ENCODE measurements at regions not wholly inside any gene's neighbourhood (a gene's known extent, or its start where the extent isn't known, plus 50 kb on each side); places are given as distances from the start of the nearest gene placed in this dataset.

DNA sequence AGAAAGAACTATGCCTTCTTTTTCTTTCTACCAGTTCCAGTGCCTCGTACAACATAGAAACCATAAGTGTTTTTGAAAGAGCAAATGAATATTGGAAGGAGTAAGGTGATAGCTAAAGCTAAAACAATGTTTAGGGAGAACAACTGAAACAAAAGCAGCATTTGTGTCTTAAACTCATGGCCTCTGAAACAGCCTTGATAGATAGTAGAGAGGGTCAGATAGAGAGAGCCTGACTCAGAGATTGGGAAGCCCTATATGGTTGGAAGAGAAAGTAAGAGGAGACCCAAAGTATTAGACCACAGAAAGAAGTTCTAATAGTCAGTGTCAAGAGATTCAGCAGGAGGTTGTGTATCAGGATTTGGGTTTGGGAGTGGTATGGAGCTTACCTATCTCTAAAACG is 79.6 kb upstream of the IFNG-AS1 start:
- no peak for DNase-seq (ENCODE audit: low spot score)

DNA sequence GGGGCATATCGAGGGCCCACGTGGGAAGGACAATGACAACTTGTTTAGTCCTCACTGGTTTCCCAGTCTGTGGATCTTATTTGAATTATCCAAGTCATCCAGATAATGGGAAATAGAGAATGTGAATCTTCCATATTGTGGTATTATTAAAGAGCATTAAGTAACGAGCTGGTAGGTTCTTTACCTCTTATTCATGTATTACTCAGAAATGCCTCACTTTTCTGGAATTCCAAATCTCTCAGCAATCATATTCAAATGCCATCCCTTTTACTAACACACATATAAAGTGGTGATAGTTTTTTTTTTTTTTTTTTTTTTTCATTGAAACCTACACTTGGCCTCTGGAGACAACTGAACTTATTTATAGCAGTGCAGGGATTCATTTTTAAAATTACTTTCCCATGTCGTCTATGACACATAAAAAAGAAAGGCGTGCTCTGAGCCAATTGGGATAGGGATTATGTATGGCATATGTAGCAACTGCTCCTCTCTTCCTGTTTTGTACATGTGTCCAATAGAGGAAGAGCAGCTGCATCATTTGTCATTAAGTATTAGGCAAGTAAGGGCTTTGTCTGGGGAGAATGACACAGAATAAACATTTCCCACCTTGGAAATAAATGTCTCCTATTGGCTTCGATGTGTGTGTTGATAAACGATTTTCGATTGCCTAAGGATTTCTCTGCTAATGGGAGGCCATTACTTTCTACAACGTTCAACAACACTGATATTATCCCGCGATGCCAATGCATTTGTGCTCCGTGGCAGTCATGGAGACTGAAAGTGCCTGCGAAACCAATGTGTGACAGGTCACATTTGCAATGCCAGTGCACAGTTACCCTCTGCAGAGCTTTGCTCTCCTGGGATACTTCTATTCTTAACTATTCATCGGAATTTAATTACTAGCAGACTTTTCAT is 78.6 kb upstream of the IFNG-AS1 start:
- DNase-seq (ENCODE audit: low spot score) = no peak

DNA sequence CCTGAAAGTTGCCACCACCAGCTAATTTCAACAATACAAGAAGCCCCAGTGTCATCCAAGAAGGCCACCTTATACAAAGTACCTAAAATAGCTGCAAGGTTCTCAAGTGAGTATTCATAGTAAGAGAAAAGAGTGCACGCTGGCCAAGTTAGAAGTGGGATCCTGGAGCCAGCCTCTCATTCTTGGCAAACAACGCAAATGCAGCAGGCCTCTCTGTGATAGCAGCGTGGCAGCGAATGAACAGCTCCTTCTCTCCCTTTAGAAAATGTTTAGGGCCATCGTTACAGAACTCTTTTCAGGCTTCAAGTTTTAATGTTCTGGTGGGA is 78.0 kb upstream of the IFNG-AS1 start:
- no peak for DNase-seq (ENCODE audit: low spot score)

DNA sequence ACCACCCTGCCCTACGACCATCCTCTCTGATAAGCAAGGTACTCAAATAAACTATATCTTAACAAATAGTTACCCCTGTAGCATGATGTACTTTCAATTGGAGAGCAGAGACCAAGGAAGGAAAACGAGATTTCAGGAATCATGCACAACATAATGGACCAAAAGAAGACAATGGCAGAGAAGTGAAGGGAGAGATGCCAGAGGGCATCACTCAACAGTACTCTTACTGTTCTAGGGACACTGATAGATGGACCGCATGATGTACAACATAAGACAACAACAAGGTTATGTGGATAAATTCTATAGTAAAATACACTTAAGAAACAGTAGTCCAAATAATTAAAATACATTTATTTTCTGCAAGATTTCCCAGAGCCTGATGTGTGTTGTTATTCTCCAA is 77.5 kb upstream of the IFNG-AS1 start:
- DNase-seq (ENCODE audit: low spot score) = no peak

DNA sequence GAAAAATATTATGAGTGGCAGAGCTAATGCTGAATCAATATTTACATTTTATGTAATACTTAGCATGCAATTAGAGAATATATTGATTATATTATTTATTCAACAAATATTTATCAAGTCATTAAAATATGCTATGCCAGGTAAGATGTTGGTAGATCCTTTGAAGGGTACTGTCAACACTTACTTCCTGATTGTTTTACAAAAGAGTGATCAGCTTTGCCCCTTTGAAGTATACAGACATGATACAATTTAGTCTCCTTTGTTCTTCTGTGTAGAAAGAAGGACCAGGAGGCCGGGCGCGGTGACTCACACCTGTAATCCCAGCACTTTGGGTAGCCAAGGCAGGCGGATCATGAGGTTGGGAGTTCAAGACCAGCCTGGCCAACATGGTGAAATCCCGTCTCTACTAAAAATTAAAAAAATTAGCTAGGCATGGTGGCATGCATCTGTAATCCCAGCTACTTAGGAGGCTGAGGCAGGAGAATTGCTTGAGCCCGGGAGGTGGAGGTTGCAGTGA is 73.9 kb upstream of the IFNG-AS1 start:
- no peak for DNase-seq (ENCODE audit: low spot score)

DNA sequence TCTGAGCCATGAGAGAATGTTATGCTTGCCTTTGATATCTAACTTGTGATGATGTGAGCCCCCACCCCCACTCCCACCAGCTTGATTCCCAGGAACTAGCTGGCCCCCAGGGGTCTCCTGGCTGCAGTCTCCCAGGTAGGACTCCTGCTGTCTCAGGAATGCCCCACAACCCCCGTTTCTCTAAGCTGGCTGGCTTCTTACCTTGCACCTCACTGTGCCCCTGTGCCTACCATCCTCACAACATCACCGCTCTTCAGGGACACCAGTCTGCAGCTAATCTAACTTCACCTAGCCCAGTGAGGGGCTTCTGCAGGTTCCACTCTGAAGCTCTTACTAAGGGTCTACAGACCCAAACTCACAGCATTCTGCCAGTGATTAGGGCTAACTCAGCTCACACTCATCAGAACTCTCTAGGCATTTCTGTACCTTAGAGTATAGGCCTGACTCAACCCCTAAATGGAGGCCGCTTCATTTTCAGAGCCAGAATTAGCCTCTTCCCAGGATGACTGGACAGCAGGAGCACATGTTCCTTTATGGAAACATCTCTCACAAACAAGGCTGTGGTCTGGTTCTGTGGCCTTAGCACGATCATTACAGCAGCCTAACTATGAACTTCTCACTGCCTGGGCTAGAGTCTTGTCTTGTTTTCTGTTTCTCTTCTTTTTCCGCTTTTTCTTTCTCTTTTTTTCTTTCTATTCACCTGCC is 72.8 kb upstream of the IFNG-AS1 start:
- no peak for DNase-seq (ENCODE audit: low spot score)

DNA sequence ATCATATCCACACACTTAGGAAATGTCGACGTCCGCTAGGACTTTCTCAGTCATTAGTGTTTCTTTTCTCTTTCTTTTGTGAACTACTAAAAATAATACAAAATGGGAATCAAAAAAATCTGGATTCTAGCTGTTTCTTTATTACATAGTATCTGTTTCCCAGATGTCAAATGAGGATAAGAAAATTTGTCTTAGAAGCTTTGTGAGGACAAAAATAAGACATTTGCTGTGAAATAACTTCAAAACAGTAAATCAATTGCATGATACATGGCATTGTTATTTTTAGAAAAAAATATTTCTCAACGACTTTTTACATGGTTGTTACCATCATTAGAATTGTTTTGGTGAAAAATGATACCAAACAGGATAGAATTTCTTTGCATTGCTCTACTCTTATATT is 71.4 kb upstream of the IFNG-AS1 start:
- no peak for DNase-seq (ENCODE audit: low spot score)

DNA sequence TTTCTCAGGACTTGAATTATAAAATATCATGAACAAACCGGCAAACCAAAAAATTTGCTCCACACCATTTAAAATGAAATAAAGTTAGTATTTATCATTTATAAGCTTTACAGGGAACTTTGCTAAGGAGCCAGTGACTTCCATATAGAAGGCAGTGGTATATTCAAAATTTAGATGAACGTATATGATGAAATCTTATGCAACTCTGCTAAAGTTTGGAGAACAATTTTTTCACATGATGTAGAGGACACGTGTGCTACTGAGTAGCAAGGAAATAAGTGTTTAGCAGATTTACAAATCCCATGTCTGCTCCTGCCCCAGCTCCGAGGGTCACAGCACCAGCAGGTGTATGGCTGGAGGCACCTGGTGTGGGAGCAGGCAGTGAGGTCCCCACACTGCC is 70.8 kb upstream of the IFNG-AS1 start:
- DNase-seq (ENCODE audit: low spot score) = no peak

DNA sequence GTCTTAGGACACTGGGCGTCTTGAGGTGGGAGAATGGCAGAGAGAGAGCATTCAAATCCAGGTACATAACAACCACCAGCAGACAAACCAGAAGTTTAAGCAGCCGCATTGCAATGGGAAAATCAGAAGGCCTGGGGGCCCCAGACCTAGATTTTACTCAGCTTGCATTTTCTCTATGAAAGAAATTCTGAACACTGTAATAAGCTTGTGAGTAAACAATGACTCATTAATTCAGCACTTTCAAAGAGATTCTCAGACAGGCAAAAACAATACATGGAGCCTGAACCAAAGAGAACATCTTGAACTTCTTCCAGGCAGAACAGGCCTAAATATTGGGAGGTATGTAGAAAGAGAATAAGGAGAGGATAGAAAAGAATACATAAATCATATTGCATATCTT is 69.8 kb upstream of the IFNG-AS1 start:
- no peak for DNase-seq (ENCODE audit: low spot score)

DNA sequence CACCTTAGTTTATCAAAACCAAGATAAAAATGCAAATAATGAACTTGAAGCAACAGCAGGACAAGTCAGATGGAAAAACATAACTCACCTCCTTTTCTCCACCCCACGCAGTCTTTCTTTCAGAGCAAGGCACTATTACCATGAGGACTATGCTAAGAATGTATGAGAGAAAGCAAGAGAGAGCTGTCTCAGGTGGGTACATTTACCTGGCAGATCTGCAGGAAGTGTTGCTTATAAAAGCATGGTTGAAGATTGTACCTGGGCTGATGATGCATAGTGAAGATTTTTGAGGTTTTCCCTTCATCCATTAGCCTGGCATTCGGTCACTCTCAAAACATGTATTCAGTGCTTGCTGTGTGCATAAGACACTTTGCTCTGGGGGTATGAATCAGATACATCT is 68.8 kb upstream of the IFNG-AS1 start:
- no peak for DNase-seq (ENCODE audit: low spot score)

DNA sequence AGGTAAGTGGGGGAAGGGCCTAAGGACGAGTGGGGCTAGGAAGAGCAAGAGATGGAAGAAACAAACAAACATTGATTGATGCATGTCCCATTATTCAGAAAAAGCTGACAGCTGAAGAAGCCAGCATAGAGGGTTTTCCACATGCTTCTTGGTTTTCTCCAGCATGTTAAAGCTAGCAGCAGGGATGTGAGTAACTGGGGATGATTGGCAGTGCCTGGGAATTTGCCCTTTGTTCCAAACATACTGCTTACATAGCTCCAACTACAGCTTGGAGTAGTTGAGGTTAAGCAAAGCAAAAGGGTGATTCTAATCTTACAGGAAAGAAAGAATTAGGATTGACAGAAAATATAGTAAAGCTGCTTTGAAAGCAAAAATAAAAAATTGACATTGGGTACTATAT is 68.0 kb upstream of the IFNG-AS1 start:
- DNase-seq (ENCODE audit: low spot score) = no peak

DNA sequence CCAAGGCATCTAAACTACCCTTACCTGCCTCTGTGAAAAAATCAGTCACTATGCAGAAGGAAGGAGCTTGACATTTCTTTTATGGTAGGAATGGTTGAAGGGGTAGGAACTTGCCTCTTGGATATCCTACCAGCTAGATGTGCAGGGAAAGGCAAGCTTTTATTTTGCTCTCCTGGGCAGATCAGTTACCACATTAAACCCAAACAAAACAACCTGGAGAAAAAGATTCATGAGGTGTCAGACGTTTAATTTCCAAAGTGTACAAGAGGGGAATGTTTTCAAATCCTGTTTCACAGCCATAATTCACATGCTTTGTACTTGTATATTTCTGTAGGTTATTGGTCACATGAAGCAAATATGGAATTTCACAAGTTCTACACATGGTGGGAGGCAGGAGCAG is 67.0 kb upstream of the IFNG-AS1 start:
- no peak for DNase-seq (ENCODE audit: low spot score)

DNA sequence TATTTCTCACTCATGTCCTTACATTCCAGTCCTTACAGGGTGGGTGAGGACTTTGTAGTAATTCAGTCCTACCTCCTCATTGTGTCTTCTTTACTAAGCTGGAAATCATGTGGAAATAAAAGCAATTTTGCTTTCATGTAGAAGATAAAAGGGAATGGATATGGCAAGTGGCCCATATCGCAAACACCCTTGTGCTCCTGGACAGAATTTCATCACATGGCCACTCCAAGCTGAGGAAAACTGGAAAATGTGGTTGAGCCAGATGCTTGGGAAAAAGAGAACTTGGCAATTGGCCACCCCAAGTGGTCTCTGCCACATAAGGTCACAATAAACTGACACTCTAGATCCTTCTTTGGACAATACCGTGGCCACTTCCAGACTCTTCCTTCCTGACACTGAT is 64.2 kb upstream of the IFNG-AS1 start:
- DNase-seq (ENCODE audit: low spot score) = no peak

DNA sequence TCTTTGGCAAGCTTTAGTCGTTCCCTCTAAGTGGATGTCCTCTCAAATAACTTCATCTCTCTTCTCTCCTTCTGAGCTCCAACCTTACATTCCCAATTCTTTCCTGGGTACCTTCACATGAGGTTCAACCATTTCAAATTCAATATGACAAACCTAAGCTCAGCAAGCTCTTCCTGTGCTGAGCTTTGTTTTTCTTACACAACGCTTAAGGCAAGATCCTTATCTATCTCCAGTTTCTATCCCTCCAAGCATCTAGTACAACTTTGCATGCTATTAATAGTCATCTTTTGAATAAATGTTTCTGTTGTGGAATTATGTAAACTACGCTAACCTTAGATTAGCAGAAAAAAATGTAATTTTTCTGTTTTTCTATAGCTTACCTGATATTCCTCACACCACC is 63.7 kb upstream of the IFNG-AS1 start:
- DNase-seq (ENCODE audit: low spot score) = no peak

DNA sequence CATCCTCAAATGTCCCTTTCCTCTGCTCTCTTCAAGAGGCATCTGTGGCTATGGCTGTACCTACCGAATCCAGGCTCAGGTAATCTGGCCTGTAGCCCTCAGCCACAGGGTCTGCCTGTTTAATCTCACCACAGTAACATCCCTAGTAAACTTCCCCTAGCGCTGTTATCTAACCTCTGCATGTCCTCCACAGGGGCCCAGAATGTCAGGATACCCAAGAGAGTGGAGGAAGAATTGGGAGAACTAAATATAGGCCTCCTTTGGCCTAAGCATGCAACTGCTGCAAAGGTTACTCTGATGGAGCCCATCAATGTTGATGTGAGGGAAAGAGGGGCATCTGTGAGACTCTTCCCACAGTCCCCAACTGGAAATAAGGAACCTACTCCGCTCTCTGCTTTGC is 63.2 kb upstream of the IFNG-AS1 start:
- DNase-seq (ENCODE audit: low spot score) = no peak

DNA sequence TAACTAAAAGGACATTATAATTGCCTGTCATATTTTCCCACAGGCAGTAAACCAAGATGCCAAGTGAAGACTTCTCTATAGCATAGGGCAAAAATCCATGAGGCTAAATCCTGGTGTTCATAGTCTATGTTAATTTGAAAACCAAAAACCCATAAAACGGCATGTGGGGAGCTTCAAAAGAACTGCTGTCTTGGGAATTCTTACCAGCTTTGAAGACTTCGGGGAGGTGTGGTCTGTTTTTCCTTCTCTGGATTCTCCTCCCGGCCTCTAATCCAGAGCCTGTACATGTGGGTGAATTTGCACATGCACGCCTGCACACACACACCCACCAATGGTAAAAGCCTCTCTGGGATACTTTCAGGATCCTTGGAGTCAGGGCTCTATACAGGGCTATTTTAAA is 61.9 kb upstream of the IFNG-AS1 start:
- no peak for DNase-seq (ENCODE audit: low spot score)

DNA sequence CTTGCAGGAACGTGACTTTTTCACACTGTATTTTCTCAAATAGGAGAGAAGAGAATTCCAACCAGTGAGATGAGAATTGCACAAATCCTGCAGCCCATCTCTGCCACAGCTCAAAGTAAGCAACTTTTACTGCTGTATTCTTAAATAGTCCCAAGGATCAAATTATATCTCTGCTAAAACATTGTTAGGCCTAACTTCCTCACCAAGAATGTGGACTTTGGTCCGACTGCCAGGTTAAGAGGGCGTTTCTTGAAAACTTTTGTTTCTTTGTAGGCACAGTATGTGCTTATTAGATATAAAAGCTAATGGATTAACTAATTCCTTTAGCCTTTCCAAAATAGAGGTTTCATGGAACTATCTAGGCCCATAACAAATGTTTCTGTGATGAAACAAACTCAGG is 61.4 kb upstream of the IFNG-AS1 start:
- no peak for DNase-seq (ENCODE audit: low spot score)

DNA sequence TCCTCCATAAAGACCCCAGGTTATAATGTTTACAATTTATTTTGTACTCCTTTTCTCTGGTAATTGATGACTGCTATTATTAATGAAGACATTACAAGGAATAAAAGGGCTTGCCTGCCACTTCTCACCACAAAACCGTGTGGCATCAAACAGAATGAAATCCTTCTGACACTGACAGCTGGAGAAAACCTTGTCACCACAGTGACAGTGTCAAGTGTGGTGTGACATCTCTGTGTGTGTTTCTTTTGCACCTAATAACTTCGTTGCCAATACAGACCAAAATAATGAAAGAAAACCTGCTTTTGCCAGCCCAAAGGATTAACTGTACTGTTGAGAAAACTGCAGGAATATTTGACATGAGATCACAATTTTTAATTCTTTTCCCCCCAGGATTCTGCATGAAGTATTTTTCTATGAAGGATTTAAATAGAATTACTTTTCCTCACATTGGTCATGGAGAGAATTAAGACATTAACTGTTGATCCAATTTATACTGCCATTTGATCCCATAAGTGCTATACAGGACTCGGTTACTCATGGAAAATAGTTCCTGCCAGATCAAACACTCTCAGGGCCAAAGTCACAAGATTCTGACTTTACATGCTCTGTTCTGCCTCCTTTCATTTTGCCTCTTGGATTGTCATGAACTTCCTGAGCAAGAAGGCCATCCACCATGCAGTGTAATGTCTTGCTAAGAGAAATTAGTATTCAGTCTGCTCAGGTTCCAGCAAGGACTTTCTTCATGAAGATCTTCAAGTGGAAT is 60.4 kb upstream of the IFNG-AS1 start:
- no peak for DNase-seq (ENCODE audit: low spot score)

DNA sequence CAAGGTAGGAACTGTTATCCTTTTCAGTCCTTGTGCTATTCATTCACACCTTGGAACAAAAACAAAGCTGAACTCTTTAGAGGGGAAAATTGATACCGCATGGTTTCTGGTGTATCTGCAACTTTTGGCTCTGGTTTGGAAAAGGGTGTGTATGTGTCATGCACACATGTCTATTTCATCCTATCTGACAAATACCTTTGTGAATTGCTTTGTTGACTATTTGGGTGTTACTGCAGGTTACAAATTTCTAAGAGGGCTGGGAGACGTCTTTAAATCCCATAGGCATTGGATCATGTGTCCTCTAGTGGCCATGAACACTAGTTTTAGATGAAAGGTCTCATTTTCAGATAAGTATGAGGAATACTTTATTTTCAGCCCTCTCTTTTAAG is 59.9 kb upstream of the IFNG-AS1 start:
- no peak for DNase-seq (ENCODE audit: low spot score)

DNA sequence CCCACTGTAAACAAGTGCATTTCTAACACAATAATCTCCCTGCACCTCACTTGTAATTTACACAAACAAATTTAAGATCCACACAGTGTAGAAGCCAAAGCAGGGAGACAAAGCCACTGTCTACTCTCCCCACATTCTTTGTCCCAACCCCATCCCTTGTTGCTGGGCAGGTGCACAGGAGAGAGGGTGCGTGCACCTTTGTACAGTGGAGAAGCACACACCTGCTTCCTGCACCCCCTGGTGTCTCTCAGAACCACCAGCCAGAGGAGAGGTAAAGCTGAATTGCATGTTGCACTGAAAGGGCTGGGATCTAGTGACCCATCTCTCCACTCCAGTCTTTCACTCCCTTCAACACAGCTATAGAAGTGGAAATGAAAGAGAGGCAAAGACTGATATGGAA is 51.4 kb upstream of the IFNG-AS1 start:
- DNase-seq (ENCODE audit: low spot score) = no peak

Data from activated CD4-positive, alpha-beta T cell treated with anti-CD3 and anti-CD28 coated beads, Interleukin-2, Interleukin-4, amounts not matched to agents 100 ng/mL and 50 ng/mL, durations not matched to agents 16 hours and 8 hours (primary cell).